ENCODE measurements at regions not wholly inside any gene's neighbourhood (a gene's known extent, or its start where the extent isn't known, plus 50 kb on each side); places are given as distances from the start of the nearest gene placed in this dataset.

GRCh38 chr2:59662127-59662861 is 891.2 kb downstream of the BCL11A start:
- in situ Hi-C loops (cut with HindIII; ENCODE audit: low pct_unique_long_range_greater_than_20kb, low sequenced_read_pairs): no loop called here
- DNase-seq (ENCODE audit: low read depth, low spot score): no peak

DNA sequence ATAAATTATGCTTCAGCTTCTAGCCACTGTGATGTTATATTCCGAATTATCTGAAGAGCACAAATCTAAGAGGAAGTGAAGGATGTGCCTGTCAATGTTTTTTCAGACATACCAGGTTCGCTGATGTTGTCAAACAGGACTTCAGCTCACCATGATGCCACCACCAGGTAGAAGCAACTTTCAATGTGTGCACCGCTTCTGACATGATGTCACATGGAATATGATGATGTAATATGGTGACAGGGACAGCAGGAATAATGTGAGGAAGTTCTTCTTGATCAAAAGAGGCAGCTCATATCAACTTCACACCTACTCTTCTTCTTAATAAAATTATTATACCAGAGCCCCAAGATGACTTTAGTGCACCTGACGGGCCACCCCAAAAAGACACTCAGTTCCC is 893.2 kb downstream of the BCL11A start:
- in situ Hi-C loops (cut with HindIII; ENCODE audit: low pct_unique_long_range_greater_than_20kb, low sequenced_read_pairs): no loop called here

DNA sequence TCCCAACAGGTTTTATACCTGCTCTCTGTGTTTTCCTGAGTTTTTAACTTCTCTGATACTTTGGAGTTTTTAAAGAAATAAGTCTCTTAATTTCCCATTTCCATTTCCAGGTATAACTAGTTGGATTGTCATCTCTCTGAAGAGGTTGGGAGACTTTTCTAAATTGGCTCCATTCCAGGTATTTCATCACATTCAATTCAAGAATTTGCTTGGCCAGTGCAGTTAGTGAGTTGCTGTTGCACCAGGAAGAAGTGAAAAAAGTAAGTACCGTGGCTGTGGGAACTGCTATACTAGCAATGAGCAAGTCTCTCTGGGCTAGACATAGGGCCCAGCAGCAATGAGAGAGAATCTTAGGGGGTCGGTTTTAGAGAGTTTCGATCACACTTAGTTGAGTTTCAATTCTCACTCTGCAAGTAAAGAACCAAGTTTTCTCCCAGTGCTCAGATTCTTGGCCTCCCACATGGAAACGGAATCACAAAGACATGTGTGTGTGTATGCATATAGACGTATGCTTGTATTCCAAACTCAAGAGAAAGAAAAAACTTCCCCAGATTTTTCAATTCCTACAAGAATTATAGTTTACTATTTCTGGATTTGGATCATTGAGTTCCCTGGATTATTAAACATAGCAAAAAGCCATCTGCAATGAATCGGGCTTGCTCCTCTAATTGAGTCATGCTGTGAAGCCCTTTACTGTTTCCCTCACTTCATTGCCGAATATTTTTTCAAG is 894.4 kb downstream of the BCL11A start:
- in situ Hi-C loops (cut with HindIII; ENCODE audit: low pct_unique_long_range_greater_than_20kb, low sequenced_read_pairs): no loop called here

More for the DNA sequence above, 893.2 kb downstream of the BCL11A start:
- no peak for DNase-seq (ENCODE audit: low read depth, low spot score)

GRCh38 chr2:59655809-59656208 is 897.6 kb downstream of the BCL11A start:
- in situ Hi-C loops (cut with HindIII; ENCODE audit: low pct_unique_long_range_greater_than_20kb, low sequenced_read_pairs): no loop called here
- DNase-seq (ENCODE audit: low read depth, low spot score): no peak

More for the DNA sequence above, 894.4 kb downstream of the BCL11A start:
- DNase-seq (ENCODE audit: low read depth, low spot score): no peak

DNA sequence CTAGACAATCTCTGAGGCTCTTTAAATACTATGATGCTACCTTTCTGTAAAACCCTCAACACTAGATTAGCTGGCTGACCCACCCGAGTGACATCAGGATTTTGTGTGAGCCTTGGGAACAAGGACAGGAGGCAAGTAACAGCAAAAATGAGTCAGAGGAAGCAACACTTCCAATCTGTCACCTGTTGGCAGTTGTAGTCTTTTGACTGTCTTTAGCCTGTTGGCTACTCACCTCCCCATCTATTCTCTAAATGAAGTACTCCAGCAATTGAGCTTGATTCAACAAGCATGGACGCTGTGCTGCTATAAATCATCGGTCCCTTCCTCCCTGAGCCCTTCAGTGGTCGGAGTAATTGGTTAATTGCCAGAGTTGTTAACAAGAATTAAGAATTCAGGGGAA is 898.7 kb downstream of the BCL11A start:
- in situ Hi-C loops (cut with HindIII; ENCODE audit: low pct_unique_long_range_greater_than_20kb, low sequenced_read_pairs): no loop called here

DNA sequence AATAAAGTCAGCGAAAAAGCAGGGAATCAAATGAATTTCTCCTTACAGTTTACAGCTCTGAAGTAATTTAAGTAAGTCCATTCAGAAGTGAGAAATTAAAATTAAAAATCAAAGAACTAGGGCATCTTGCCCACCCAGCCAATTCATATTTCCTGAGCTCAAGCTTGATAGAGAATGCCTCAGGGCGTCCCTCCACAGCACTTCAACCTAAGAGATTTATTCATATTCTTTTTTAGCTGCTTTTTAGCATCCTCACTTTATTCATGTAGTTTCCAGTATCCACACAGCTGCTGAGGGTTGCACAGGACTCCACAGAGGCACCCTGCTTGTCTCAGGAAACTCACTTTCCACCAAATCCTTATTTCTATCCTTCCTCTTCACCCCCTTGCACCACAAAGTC is 900.3 kb downstream of the BCL11A start:
- DNase-seq (ENCODE audit: low read depth, low spot score): no peak
- in situ Hi-C loops (cut with HindIII; ENCODE audit: low pct_unique_long_range_greater_than_20kb, low sequenced_read_pairs): no loop called here

More for the DNA sequence above, 898.7 kb downstream of the BCL11A start:
- no peak for DNase-seq (ENCODE audit: low read depth, low spot score)

GRCh38 chr2:59630789-59631188 is 922.7 kb downstream of the BCL11A start:
- in situ Hi-C loops (cut with HindIII; ENCODE audit: low pct_unique_long_range_greater_than_20kb, low sequenced_read_pairs): no loop called here
- no peak for DNase-seq (ENCODE audit: low read depth, low spot score)

DNA sequence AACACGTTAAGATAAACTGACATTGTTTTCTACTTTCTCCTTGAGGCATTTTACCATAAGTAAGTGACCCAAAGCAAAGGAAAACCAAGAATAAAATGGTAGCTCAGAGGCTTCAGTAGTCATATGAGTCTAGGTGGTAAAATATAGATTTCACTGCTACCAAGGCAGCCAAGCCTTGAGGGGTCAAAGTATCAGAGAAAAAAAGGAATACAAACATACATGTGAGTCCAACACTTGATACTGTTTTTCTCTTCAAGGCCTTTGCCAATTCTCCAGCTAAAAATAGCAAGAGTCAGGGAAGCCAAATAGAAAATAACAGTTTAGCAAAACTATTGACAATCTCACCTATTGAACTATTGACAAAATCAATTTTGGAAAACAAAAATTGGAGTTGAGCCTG is 925.9 kb downstream of the BCL11A start:
- in situ Hi-C loops (cut with HindIII; ENCODE audit: low pct_unique_long_range_greater_than_20kb, low sequenced_read_pairs): no loop called here
- DNase-seq (ENCODE audit: low read depth, low spot score): no peak

GRCh38 chr2:59622599-59623308 is 930.7 kb downstream of the BCL11A start:
- DNase-seq (ENCODE audit: low read depth, low spot score): no peak
- in situ Hi-C loops (cut with HindIII; ENCODE audit: low pct_unique_long_range_greater_than_20kb, low sequenced_read_pairs): no loop called here

DNA sequence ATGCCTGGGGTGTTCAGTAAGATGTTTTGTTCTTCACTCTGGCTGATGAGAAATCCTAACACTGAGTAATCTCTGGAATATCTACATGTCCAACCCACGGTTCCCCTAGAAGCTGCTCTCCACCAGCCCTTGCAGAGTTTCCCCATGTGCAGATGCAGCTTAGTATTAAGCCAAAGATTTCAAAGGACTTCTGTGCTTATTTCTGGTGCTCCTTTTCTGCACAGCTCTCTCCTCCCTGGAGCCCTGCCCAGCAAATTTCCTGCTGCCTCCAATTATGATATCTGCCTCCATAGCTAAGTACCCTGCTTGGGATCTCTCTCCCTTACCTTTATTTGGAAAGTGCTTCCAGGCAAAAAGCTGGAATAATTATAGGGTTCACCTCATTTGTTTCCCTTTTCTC is 949.3 kb downstream of the BCL11A start:
- in situ Hi-C loops (cut with HindIII; ENCODE audit: low pct_unique_long_range_greater_than_20kb, low sequenced_read_pairs): no loop called here
- DNase-seq (ENCODE audit: low read depth, low spot score): no peak

GRCh38 chr2:59594671-59595222 is 958.7 kb downstream of the BCL11A start:
- no peak for DNase-seq (ENCODE audit: low read depth, low spot score)
- in situ Hi-C loops (cut with HindIII; ENCODE audit: low pct_unique_long_range_greater_than_20kb, low sequenced_read_pairs): no loop called here

DNA sequence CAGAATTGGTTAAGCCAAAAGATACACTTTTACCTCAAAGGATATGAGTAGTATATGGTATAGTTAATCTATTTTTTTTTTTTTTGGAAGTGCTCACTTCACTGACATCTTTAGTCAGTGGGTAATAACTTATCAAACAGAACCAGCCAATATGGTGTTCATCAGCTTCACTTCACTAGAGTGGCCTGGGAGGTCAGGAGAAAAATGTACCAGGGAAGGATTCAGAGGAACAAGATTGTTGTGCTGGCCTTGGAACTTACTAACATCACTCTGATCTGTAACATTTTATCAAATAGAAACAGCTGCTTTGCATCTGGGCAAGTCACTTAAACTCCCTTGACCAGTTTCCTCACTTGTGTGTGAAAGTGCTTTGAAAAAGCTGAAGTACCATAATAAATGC is 962.7 kb downstream of the BCL11A start:
- in situ Hi-C loops (cut with HindIII; ENCODE audit: low pct_unique_long_range_greater_than_20kb, low sequenced_read_pairs): no loop called here

DNA sequence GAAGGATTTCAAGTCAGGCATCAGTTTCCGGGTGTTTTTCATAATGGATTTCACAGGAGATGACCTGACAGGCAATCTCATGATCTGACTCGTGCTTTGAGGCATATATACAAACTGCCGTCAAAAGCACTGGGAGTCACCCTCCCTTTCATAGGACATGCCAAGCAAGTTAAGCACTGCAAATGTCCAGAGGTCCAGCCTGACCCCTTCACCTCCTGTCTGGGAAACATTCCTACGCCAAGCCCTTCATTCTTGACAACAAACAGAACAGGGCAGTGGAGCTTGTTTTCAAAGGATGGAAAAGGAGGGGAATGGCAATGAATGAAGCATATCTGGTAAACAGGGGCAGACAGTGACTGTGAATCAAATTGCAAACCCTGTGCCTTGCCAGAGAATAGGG is 963.6 kb downstream of the BCL11A start:
- peak; percentile 33 for DNase-seq (ENCODE audit: low read depth, low spot score)
- in situ Hi-C loops (cut with HindIII; ENCODE audit: low pct_unique_long_range_greater_than_20kb, low sequenced_read_pairs): no loop called here

More for the DNA sequence above, 962.7 kb downstream of the BCL11A start:
- no peak for DNase-seq (ENCODE audit: low read depth, low spot score)

DNA sequence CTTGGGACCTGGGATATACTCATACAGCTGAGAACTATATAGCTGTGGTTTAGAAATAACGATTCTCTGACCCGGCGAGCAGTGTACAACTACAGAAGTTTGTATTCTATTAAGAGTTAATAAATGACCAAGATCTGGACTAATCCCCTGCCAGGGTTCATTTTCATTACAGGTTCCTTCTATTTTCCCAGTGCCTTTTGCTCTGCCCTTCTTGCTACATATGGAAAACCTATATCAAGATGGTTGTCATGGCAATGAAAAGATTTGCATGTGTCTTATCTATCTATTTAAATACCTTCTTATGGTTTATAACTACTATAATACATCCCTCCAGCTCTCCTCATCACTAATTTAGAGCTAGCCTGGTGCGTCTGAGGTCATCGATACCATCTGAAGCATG is 965.2 kb downstream of the BCL11A start:
- DNase-seq (ENCODE audit: low read depth, low spot score): no peak
- in situ Hi-C loops (cut with HindIII; ENCODE audit: low pct_unique_long_range_greater_than_20kb, low sequenced_read_pairs): no loop called here

DNA sequence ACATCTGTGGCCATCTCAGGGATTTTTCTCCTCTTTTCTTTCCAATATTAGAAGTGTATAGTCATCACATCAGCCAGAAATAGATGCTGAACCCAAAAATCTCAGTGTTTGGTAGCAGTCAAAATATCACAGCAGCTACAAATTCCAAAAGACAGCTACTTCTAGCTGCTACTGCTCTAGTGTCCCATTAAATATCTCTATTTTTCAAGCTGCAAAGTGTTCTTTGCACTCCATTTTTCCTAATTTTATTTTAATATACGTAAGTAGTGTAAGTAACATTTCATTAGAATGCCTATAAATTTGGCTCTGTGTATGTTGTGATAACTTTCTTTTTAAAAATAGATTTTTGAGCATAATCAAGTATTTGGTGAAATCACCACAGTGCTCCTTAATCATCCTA is 967.3 kb downstream of the BCL11A start:
- in situ Hi-C loops (cut with HindIII; ENCODE audit: low pct_unique_long_range_greater_than_20kb, low sequenced_read_pairs): no loop called here
- DNase-seq (ENCODE audit: low read depth, low spot score): no peak

- in situ Hi-C loops (cut with HindIII; ENCODE audit: low pct_unique_long_range_greater_than_20kb, low sequenced_read_pairs): no loop called here
- no peak for DNase-seq (ENCODE audit: low read depth, low spot score)
Observed at GRCh38 chr2:59585655-59586054, 967.8 kb downstream of the BCL11A start.

DNA sequence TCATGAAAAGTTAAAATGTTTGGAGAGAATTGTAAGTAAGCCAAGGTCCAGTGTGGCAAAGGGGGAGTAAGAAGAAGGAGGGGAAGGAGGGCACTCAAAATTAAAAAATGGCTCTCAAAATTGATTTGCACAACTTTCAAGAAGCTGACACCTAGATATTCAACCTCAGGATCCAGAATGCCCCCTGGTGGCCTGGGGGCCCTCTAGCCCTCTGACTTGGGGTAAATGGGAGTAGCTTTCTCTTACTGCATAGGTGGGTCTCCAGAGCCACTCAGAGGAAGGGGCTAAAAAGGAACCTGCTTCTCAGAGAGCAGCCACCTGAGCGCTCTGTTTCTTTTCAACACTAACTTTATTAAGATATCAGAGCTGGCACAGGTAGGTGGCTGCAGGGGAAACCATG is 968.5 kb downstream of the BCL11A start:
- in situ Hi-C loops (cut with HindIII; ENCODE audit: low pct_unique_long_range_greater_than_20kb, low sequenced_read_pairs): no loop called here
- DNase-seq (ENCODE audit: low read depth, low spot score): peak; percentile 57

GRCh38 chr2:59583173-59583765 is 970.2 kb downstream of the BCL11A start:
- in situ Hi-C loops (cut with HindIII; ENCODE audit: low pct_unique_long_range_greater_than_20kb, low sequenced_read_pairs): no loop called here

More at GRCh38 chr2:59583173-59583765, 970.2 kb downstream of the BCL11A start:
- DNase-seq (ENCODE audit: low read depth, low spot score): peak; percentile 42
